AG09319 (cell line): ENCODE measurements at regions not wholly inside any gene's neighbourhood (a gene's known extent, or its start where the extent isn't known, plus 50 kb on each side); places are given as distances from the start of the nearest gene placed in this dataset.

Experiments used
- DNase-seq: peaks from one replicate; pipeline ENCODE4 v3.0.0-alpha.2; 2010; ENCODE audit warnings: low read depth; ENCODE audit errors: extremely low read depth
- CTCF ChIP-seq: IDR thresholded peaks from 2 replicates; pipeline ENCODE4 v1.5.1; 2011; ENCODE audit warnings: low read depth, mild to moderate bottlenecking, inconsistent platforms, low read length, moderate library complexity

GRCh38 chr11:112511911-112512310 is 251.3 kb upstream of the PLET1 start:
- TF ChIP-seq CTCF: no peak
- DNase-seq: no peak

GRCh38 chr11:112513417-112513816 is 252.8 kb upstream of the PLET1 start:
- TF ChIP-seq CTCF: no peak
- no peak for DNase-seq

- no peak for DNase-seq
- TF ChIP-seq CTCF: no peak
These were observed 253.5 kb upstream of the PLET1 start for GRCh38 chr11:112514011-112514740.

- TF ChIP-seq CTCF: no peak
- no peak for DNase-seq
These were observed 255.6 kb upstream of the PLET1 start for GRCh38 chr11:112516261-112516660.

GRCh38 chr11:112516755-112517154 is 256.1 kb upstream of the PLET1 start:
- no peak for TF ChIP-seq CTCF
- no peak for DNase-seq

GRCh38 chr11:112518371-112518770 is 257.7 kb upstream of the PLET1 start:
- no peak for TF ChIP-seq CTCF
- no peak for DNase-seq

- TF ChIP-seq CTCF: no peak
These were observed 259.1 kb upstream of the PLET1 start for GRCh38 chr11:112519751-112520150.

More at GRCh38 chr11:112519751-112520150, 259.1 kb upstream of the PLET1 start:
- no peak for DNase-seq
